ENCODE measurements at regions not wholly inside any gene's neighbourhood (a gene's known extent, or its start where the extent isn't known, plus 50 kb on each side); places are given as distances from the start of the nearest gene placed in this dataset.

GRCh38 chr2:146997945-146998344, 846.9 kb upstream of the ACVR2A start:
- Histone ChIP-seq H3K4me1 (ENCODE audit: insufficient read depth, low read length) (no peaks in the 10 kb centered on the region), H3K79me2 (ENCODE audit: insufficient read depth, low read length) (no peaks in the 10 kb centered on the region), H3K27me3 (ENCODE audit: insufficient read depth, low read length) (no peaks in the 10 kb centered on the region), H3K9ac (ENCODE audit: low read length) (no peak overlapping the region), H3K27ac (ENCODE audit: low read depth, low read length) (no peak overlapping the region), H3K4me3 (ENCODE audit: insufficient read depth, low read depth, low read length) (no peak overlapping the region), H2AFZ (ENCODE audit: low read depth, low read length) (no peak overlapping the region), H3K36me3 (ENCODE audit: insufficient read depth, low read length) (no peaks in the 10 kb centered on the region), H3K9me3 (ENCODE audit: insufficient read depth, low read depth, low read length) (no peaks in the 10 kb centered on the region), H4K20me1 (ENCODE audit: insufficient read depth, low read length) (no peaks in the 10 kb centered on the region), H3K4me2 (ENCODE audit: low read length) (no peak overlapping the region)
- Mint-ChIP-seq H3K9me3 (ENCODE audit: unreplicated experiment) (peaks cover 1% of the 10 kb centered on the region), H3K36me3 (ENCODE audit: low read depth, unreplicated experiment) (no peaks in the 10 kb centered on the region), H3K27ac (ENCODE audit: unreplicated experiment) (no peak overlapping the region), H3K27me3 (ENCODE audit: low read depth, unreplicated experiment) (no peaks in the 10 kb centered on the region), H3K4me3 (ENCODE audit: unreplicated experiment) (no peak overlapping the region), H3K4me1 (ENCODE audit: low read depth, unreplicated experiment) (no peaks in the 10 kb centered on the region)
- FAIRE-seq (no peak), DNase-seq (ENCODE audit: low read depth) (no peak)
- no peak for TF ChIP-seq EZH2 (IDR thresholded peaks at IDR 0.05; ENCODE audit: insufficient read depth, low read length)
- TF ChIP-seq, protein P1, sequence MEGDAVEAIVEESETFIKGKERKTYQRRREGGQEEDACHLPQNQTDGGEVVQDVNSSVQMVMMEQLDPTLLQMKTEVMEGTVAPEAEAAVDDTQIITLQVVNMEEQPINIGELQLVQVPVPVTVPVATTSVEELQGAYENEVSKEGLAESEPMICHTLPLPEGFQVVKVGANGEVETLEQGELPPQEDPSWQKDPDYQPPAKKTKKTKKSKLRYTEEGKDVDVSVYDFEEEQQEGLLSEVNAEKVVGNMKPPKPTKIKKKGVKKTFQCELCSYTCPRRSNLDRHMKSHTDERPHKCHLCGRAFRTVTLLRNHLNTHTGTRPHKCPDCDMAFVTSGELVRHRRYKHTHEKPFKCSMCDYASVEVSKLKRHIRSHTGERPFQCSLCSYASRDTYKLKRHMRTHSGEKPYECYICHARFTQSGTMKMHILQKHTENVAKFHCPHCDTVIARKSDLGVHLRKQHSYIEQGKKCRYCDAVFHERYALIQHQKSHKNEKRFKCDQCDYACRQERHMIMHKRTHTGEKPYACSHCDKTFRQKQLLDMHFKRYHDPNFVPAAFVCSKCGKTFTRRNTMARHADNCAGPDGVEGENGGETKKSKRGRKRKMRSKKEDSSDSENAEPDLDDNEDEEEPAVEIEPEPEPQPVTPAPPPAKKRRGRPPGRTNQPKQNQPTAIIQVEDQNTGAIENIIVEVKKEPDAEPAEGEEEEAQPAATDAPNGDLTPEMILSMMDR (IDR thresholded peaks at IDR 0.05; ENCODE audit: insufficient read depth, low read depth, low read length), result no peak

- Histone ChIP-seq H3K27me3 (ENCODE audit: insufficient read depth, low read length) (no peaks in the 10 kb centered on the region), H3K79me2 (ENCODE audit: insufficient read depth, low read length) (no peaks in the 10 kb centered on the region), H3K9me3 (ENCODE audit: insufficient read depth, low read depth, low read length) (no peaks in the 10 kb centered on the region), H4K20me1 (ENCODE audit: insufficient read depth, low read length) (no peaks in the 10 kb centered on the region), H3K27ac (ENCODE audit: low read depth, low read length) (no peak overlapping the region), H3K9ac (ENCODE audit: low read length) (no peak overlapping the region), H3K4me3 (ENCODE audit: insufficient read depth, low read depth, low read length) (no peak overlapping the region), H3K4me1 (ENCODE audit: insufficient read depth, low read length) (no peaks in the 10 kb centered on the region), H3K4me2 (ENCODE audit: low read length) (no peak overlapping the region), H3K36me3 (ENCODE audit: insufficient read depth, low read length) (no peaks in the 10 kb centered on the region), H2AFZ (ENCODE audit: low read depth, low read length) (no peak overlapping the region)
- no peak overlapping the region for H3K27ac Mint-ChIP-seq (ENCODE audit: unreplicated experiment)
- FAIRE-seq, result no peak
- H3K4me3 Mint-ChIP-seq (ENCODE audit: unreplicated experiment), result no peak overlapping the region
- H3K27me3 Mint-ChIP-seq (ENCODE audit: low read depth, unreplicated experiment), result no peaks in the 10 kb centered on the region
- DNase-seq (ENCODE audit: low read depth), result no peak
- TF ChIP-seq EZH2 (IDR thresholded peaks at IDR 0.05; ENCODE audit: insufficient read depth, low read length), result no peak
- TF ChIP-seq, protein P1 (IDR thresholded peaks at IDR 0.05; ENCODE audit: insufficient read depth, low read depth, low read length), result no peak
- peaks cover 1% of the 10 kb centered on the region for H3K9me3 Mint-ChIP-seq (ENCODE audit: unreplicated experiment)
- no peaks in the 10 kb centered on the region for H3K36me3 Mint-ChIP-seq (ENCODE audit: low read depth, unreplicated experiment)
- H3K4me1 Mint-ChIP-seq (ENCODE audit: low read depth, unreplicated experiment), result no peaks in the 10 kb centered on the region
Observed at GRCh38 chr2:146997488-146997887, 847.3 kb upstream of the ACVR2A start.

GRCh38 chr2:146994246-146994645, 850.6 kb upstream of the ACVR2A start:
- Histone ChIP-seq H3K36me3 (ENCODE audit: insufficient read depth, low read length) (no peaks in the 10 kb centered on the region), H3K9me3 (ENCODE audit: insufficient read depth, low read depth, low read length) (no peaks in the 10 kb centered on the region), H3K4me1 (ENCODE audit: insufficient read depth, low read length) (peaks cover 3% of the 10 kb centered on the region), H2AFZ (ENCODE audit: low read depth, low read length) (no peak overlapping the region), H4K20me1 (ENCODE audit: insufficient read depth, low read length) (no peaks in the 10 kb centered on the region), H3K79me2 (ENCODE audit: insufficient read depth, low read length) (no peaks in the 10 kb centered on the region), H3K9ac (ENCODE audit: low read length) (no peak overlapping the region), H3K4me3 (ENCODE audit: insufficient read depth, low read depth, low read length) (no peak overlapping the region), H3K4me2 (ENCODE audit: low read length) (no peak overlapping the region), H3K27ac (ENCODE audit: low read depth, low read length) (no peak overlapping the region), H3K27me3 (ENCODE audit: insufficient read depth, low read length) (no peaks in the 10 kb centered on the region)
- no peak overlapping the region for H3K4me3 Mint-ChIP-seq (ENCODE audit: unreplicated experiment)
- no peak for FAIRE-seq
- no peaks in the 10 kb centered on the region for H3K4me1 Mint-ChIP-seq (ENCODE audit: low read depth, unreplicated experiment)
- no peak overlapping the region for H3K27ac Mint-ChIP-seq (ENCODE audit: unreplicated experiment)
- no peak for DNase-seq (ENCODE audit: low read depth)
- TF ChIP-seq, protein P1 (IDR thresholded peaks at IDR 0.05; ENCODE audit: insufficient read depth, low read depth, low read length), result no peak
- TF ChIP-seq EZH2 (IDR thresholded peaks at IDR 0.05; ENCODE audit: insufficient read depth, low read length), result no peak
- H3K27me3 Mint-ChIP-seq (ENCODE audit: low read depth, unreplicated experiment), result no peaks in the 10 kb centered on the region
- H3K36me3 Mint-ChIP-seq (ENCODE audit: low read depth, unreplicated experiment), result no peaks in the 10 kb centered on the region
- H3K9me3 Mint-ChIP-seq (ENCODE audit: unreplicated experiment), result no peaks in the 10 kb centered on the region

All from astrocyte (in vitro differentiated cells and primary cell).